ENCODE measurements at regions not wholly inside any gene's neighbourhood (a gene's known extent, or its start where the extent isn't known, plus 50 kb on each side); places are given as distances from the start of the nearest gene placed in this dataset.

GRCh38 chr21:30042443-30042842, 102.6 kb upstream of the GRIK1 start:
- H3K9me3 ChIP-seq (replicated peaks; ENCODE audit: control insufficient read depth, insufficient read depth, low read depth, low read length) = no peaks in the 10 kb centered on the region
- no peak overlapping the region for H3K4me3 ChIP-seq
- H2AFZ ChIP-seq (ENCODE audit: low read depth, low read length) = no peak overlapping the region
- in situ Hi-C loops (cut with MboI) = no loop called here
- H3K36me3 ChIP-seq (ENCODE audit: control insufficient read depth, insufficient read depth, low read length) = no peaks in the 10 kb centered on the region
- no peaks in the 10 kb centered on the region for H3K9me1 ChIP-seq (ENCODE audit: control insufficient read depth, insufficient read depth, low read length)
- no peaks in the 10 kb centered on the region for H3K79me2 ChIP-seq (ENCODE audit: control insufficient read depth, insufficient read depth, low read length)
- 3% methylated on average over 1 of the region's 1 CpG for WGBS (ENCODE audit: insufficient coverage, low coverage, missing lambda C conversion rate)
- H3K4me2 ChIP-seq (ENCODE audit: insufficient read depth, low read length) = no peak overlapping the region
- TF ChIP-seq CBX5 (IDR thresholded peaks at IDR 0.05; ENCODE audit: borderline replicate concordance, low read depth) (0 out of 2 replicates have a peak, but pooled peaks have one; percentile 35), TRIM28 (IDR thresholded peaks at IDR 0.05) (peak; percentile 69; the same call in 1 of the 2 replicates), ZNF644 (tag; IDR thresholded peaks at IDR 0.05; ENCODE audit: low read depth) (no peak)
- H3K9ac ChIP-seq (ENCODE audit: insufficient read depth in 1 of 2, low read depth in 2 of 2, low read length in 2 of 2) = no peak overlapping the region
- no peaks in the 10 kb centered on the region for H3K4me1 ChIP-seq (replicated peaks in 1 of 2; ENCODE audit: control insufficient read depth in 2 of 2, insufficient read depth in 2 of 2, low read length in 2 of 2)
- no peak overlapping the region for H3K27ac ChIP-seq (ENCODE audit: extremely low read depth, low read depth, low read length)
- BruUV-seq (replicated peaks) = no TSS peak
- DNase-seq (ENCODE audit: extremely low read depth in 1 of 4, low spot score in 3 of 4) = no peak
- ChIA-PET POLR2A (no interaction called here), CTCF (ENCODE audit: low intra/inter-chr PET ratio) (no interaction called here)
- FAIRE-seq = no peak
- intact Hi-C loops (cut with micrococcal nuclease) = loop anchor here (10.0 kb wide), 1 partner anchor 152 kb away; no protein-coding TSS in a partner anchor
- H3K27me3 ChIP-seq (ENCODE audit: control insufficient read depth in 2 of 2, insufficient read depth in 2 of 2, low read length in 2 of 2) = no peaks in the 10 kb centered on the region
- no peak for ATAC-seq
- H4K20me1 ChIP-seq (replicated peaks; ENCODE audit: control insufficient read depth, insufficient read depth, low read length) = no peaks in the 10 kb centered on the region

- POLR2A ChIA-PET = no interaction called here
- no peaks in the 10 kb centered on the region for H3K79me2 ChIP-seq (ENCODE audit: control insufficient read depth, insufficient read depth, low read length)
- no peak overlapping the region for H3K4me2 ChIP-seq (ENCODE audit: insufficient read depth, low read length)
- no peaks in the 10 kb centered on the region for H3K4me1 ChIP-seq (replicated peaks in 1 of 2; ENCODE audit: control insufficient read depth in 2 of 2, insufficient read depth in 2 of 2, low read length in 2 of 2)
- ATAC-seq = no peak
- CTCF ChIA-PET (ENCODE audit: low intra/inter-chr PET ratio) = no interaction called here
- no peaks in the 10 kb centered on the region for H3K36me3 ChIP-seq (ENCODE audit: control insufficient read depth, insufficient read depth, low read length)
- H3K4me3 ChIP-seq = no peak overlapping the region
- no peaks in the 10 kb centered on the region for H3K27me3 ChIP-seq (ENCODE audit: control insufficient read depth in 2 of 2, insufficient read depth in 2 of 2, low read length in 2 of 2)
- no TSS peak for BruUV-seq (replicated peaks)
- FAIRE-seq = no peak
- no peaks in the 10 kb centered on the region for H4K20me1 ChIP-seq (replicated peaks; ENCODE audit: control insufficient read depth, insufficient read depth, low read length)
- intact Hi-C loops (cut with micrococcal nuclease) = no loop called here
- H3K27ac ChIP-seq (ENCODE audit: extremely low read depth, low read depth, low read length) = no peak overlapping the region
- 5% methylated on average over 12 of the region's 12 CpGs for WGBS (ENCODE audit: insufficient coverage, low coverage, missing lambda C conversion rate)
- in situ Hi-C loops (cut with MboI) = no loop called here
- TF ChIP-seq ZNF764 (CRISPR knock-in tag; IDR thresholded peaks at IDR 0.05; ENCODE audit: low read depth) (no peak), HCFC1 (IDR thresholded peaks at IDR 0.05; ENCODE audit: low read depth, low read length) (no peak), SMAD2 (IDR thresholded peaks at IDR 0.05; ENCODE audit: low read depth, low read length) (no peak)
- no peak overlapping the region for H2AFZ ChIP-seq (ENCODE audit: low read depth, low read length)
- no peak overlapping the region for H3K9ac ChIP-seq (ENCODE audit: insufficient read depth in 1 of 2, low read depth in 2 of 2, low read length in 2 of 2)
- no peaks in the 10 kb centered on the region for H3K9me3 ChIP-seq (replicated peaks; ENCODE audit: control insufficient read depth, insufficient read depth, low read depth, low read length)
- H3K9me1 ChIP-seq (ENCODE audit: control insufficient read depth, insufficient read depth, low read length) = no peaks in the 10 kb centered on the region
- no peak for DNase-seq (ENCODE audit: extremely low read depth in 1 of 4, low spot score in 3 of 4)
These were observed 93.6 kb upstream of the GRIK1 start for GRCh38 chr21:30033441-30033840.

All from K562 (cell line).